Panc1 (cell line): ENCODE measurements at regions not wholly inside any gene's neighbourhood (a gene's known extent, or its start where the extent isn't known, plus 50 kb on each side); places are given as distances from the start of the nearest gene placed in this dataset.
"Not testable (repeated sequence)": the region's sequence is repeated elsewhere in the genome, so short reads cannot be mapped to it uniquely, and the experiment has no call there.

ENCODE experiments used
- ATAC-seq: fragments of 200-7000 bp; cut with Tn5 transposase; 2 replicates; pipeline ENCODE4 v1.9.1; 2020; ENCODE audit warnings: mild to moderate bottlenecking, moderate library complexity
- BruUV-seq: library from RNA; stranded (reverse); fragments of 400-500 nt; replicated peaks from 2 replicates; lab custom pipeline; 2021; lab: Mats Ljungman, UMichigan
- CTCF ChIA-PET: fragments of 300-600 bp; sonication (Branson Sonifier 250); formaldehyde crosslinking; loops from one replicate; lab custom pipeline; 2022; ENCODE audit warnings: antibody characterized with exemption; lab: Charles Lee
- POLR2A ChIA-PET: fragments of 300-600 bp; sonication (Branson Sonifier 250); formaldehyde crosslinking; loops from one replicate; lab custom pipeline; 2022; ENCODE audit warnings: antibody characterized with exemption; lab: Charles Lee
- DNase-seq: peaks from one replicate; pipeline ENCODE4 v3.0.0-alpha.2; 2010; ENCODE audit warnings: low read depth, low spot score
- H3K27ac ChIP-seq: 2 replicates; pipeline ENCODE4 v1.5.1; 2011; ENCODE audit warnings: mild to moderate bottlenecking, low read length, inconsistent platforms
- H3K27me3 ChIP-seq: fragments of 200-500 bp; sonication (Bioruptor generic); 2 replicates; pipeline ENCODE4 v1.6.0; 2014; ENCODE audit warnings: low read length, inconsistent platforms; ENCODE audit not compliant: control insufficient read depth, insufficient read depth
- H3K36me3 ChIP-seq: fragments of 200-500 bp; sonication (Bioruptor generic); 2 replicates; pipeline ENCODE4 v1.5.1; 2014; ENCODE audit warnings: inconsistent platforms, mild to moderate bottlenecking, low read length, moderate library complexity; ENCODE audit not compliant: control insufficient read depth, insufficient read depth
- H3K4me1 ChIP-seq: 2 replicates; pipeline ENCODE4 v1.5.1; 2011; ENCODE audit warnings: inconsistent platforms, mild to moderate bottlenecking, low read length, moderate library complexity; ENCODE audit not compliant: control insufficient read depth, insufficient read depth
- H3K4me3 ChIP-seq, 2 experiments: 2 replicates each; pipeline ENCODE4 v1.5.1; 2011 to 2012; ENCODE audit warnings: low read depth in 2 of 2, low read length in 2 of 2, mild to moderate bottlenecking in 2 of 2, inconsistent platforms in 1 of 2, moderate library complexity in 1 of 2
- H3K9me3 ChIP-seq: fragments of 200-500 bp; sonication (Bioruptor generic); 2 replicates; pipeline ENCODE4 v1.5.1; 2014; ENCODE audit warnings: low read depth, mild to moderate bottlenecking, inconsistent platforms, low read length, moderate library complexity; ENCODE audit not compliant: control insufficient read depth, insufficient read depth
- POLR2AphosphoS5 ChIP-seq: IDR thresholded peaks from 2 replicates; pipeline ENCODE4 v1.6.1; 2012; ENCODE audit warnings: mild to moderate bottlenecking, low read depth, low read length, moderate library complexity
- REST ChIP-seq, 2 experiments: IDR thresholded peaks; 2 replicates each; pipeline ENCODE4 v1.6.1; 2011 to 2012; ENCODE audit warnings: low read depth in 2 of 2, control low read depth in 1 of 2, low read length in 1 of 2, mild to moderate bottlenecking in 1 of 2, moderate library complexity in 1 of 2; ENCODE audit not compliant: insufficient read depth in 1 of 2
- SIN3A ChIP-seq: IDR thresholded peaks from 2 replicates; pipeline ENCODE4 v1.6.1; 2012; ENCODE audit warnings: low read depth, mild to moderate bottlenecking, low read length, moderate library complexity, borderline replicate concordance; ENCODE audit not compliant: insufficient read depth
- TCF7L2 ChIP-seq: IDR thresholded peaks from 2 replicates; pipeline ENCODE4 v1.6.1; 2011; ENCODE audit warnings: mild to moderate bottlenecking, low read depth, low read length, inconsistent platforms
- in situ Hi-C: cut with HindIII; loops from 2 replicates; pipeline ENCODE4 v1.10.0; 2016; ENCODE audit warnings: low sequenced_read_pairs, low pct_unique_long_range_greater_than_20kb
- intact Hi-C: fragments of 100-400 bp; cut with micrococcal nuclease; formaldehyde crosslinking; loops from one replicate; pipeline ENCODE4 v1.10.0; 2022; ENCODE audit not compliant: unreplicated experiment
- TF ChIP-seq, protein P1 (sequence below): fragments of 450-650 bp; IDR thresholded peaks from 2 replicates; pipeline ENCODE4 v1.5.1; 2017; ENCODE audit warnings: mild to moderate bottlenecking

DNA sequence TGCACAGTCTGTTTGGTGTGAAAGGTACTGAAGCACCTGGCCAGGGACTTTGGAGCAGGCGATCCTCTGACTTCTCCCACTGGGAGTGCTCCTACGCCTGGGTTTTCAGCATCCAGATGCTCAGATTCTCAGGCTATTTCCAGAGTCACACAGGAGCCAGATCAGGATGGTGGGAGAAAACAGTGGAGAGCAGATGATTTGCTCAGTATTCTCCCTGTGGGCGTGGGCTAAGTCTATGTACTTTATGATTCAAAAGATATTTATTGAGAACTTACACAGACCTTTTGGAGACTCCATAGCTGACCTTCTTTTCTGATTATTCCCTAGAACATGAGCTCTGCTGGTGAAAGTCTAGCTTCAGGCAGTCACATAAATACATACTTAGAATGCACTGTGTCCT lies 134.6 kb downstream of the TENT5C start:
- in situ Hi-C loops = no loop called here
- DNase-seq = no peak
- ChIA-PET CTCF (no interaction called here), POLR2A (no interaction called here)
- H3K9me3 ChIP-seq = no peaks in the 10 kb centered on the region
- H3K4me3 ChIP-seq = no peak overlapping the region
- no peaks in the 10 kb centered on the region for H3K36me3 ChIP-seq
- no peaks in the 10 kb centered on the region for H3K4me1 ChIP-seq
- ATAC-seq = no peak
- H3K27ac ChIP-seq = no peak overlapping the region
- H3K27me3 ChIP-seq = no peaks in the 10 kb centered on the region
- intact Hi-C loops = no loop called here
- TF ChIP-seq, protein P1, sequence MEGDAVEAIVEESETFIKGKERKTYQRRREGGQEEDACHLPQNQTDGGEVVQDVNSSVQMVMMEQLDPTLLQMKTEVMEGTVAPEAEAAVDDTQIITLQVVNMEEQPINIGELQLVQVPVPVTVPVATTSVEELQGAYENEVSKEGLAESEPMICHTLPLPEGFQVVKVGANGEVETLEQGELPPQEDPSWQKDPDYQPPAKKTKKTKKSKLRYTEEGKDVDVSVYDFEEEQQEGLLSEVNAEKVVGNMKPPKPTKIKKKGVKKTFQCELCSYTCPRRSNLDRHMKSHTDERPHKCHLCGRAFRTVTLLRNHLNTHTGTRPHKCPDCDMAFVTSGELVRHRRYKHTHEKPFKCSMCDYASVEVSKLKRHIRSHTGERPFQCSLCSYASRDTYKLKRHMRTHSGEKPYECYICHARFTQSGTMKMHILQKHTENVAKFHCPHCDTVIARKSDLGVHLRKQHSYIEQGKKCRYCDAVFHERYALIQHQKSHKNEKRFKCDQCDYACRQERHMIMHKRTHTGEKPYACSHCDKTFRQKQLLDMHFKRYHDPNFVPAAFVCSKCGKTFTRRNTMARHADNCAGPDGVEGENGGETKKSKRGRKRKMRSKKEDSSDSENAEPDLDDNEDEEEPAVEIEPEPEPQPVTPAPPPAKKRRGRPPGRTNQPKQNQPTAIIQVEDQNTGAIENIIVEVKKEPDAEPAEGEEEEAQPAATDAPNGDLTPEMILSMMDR = no peak
- TF ChIP-seq POLR2AphosphoS5 (no peak), TCF7L2 (no peak), SIN3A (no peak), REST (IDR thresholded peaks at IDR 0.05; ENCODE audit: insufficient read depth in 1 of 2, low read depth in 2 of 2, low read length in 1 of 2) (no peak)
- no TSS peak for BruUV-seq

DNA sequence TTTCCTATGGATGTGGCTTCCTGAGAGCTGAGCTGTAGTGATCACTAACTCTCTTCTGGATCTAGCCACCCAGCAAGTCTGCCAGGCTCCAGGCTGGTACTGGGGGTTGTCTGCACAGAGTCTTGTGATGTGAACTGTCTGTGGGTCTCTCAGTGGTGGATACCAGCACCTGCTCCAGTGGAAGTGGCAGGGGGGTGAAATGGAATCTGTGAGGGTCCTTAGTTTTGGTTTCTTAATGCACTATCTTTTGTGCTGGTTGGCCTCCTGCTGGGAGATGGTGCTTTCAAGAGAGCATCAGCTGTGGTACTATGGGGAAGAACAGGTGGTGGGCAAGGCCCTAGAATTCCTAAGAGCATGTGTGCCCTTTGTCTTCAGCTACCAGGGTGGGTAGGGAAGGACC lies 140.7 kb downstream of the TENT5C start:
- in situ Hi-C loops, H3K27ac ChIP-seq, H3K9me3 ChIP-seq, CTCF ChIA-PET, H3K4me1 ChIP-seq, POLR2A ChIA-PET, H3K27me3 ChIP-seq, BruUV-seq, H3K36me3 ChIP-seq, intact Hi-C loops, H3K4me3 ChIP-seq, DNase-seq, ATAC-seq: not testable (repeated sequence)

GRCh38 chr1:117747605-117748004 lies 141.8 kb downstream of the TENT5C start:
- ChIA-PET CTCF (no interaction called here), POLR2A (no interaction called here)
- no TSS peak for BruUV-seq
- ATAC-seq (no peak), DNase-seq (no peak)
- TF ChIP-seq REST (IDR thresholded peaks at IDR 0.05; ENCODE audit: insufficient read depth in 1 of 2, low read depth in 2 of 2, low read length in 1 of 2) = no peak
- TF ChIP-seq SIN3A = no peak
- TF ChIP-seq, protein P1 = no peak
- no peaks in the 10 kb centered on the region for H3K9me3 ChIP-seq
- intact Hi-C loops (no loop called here), in situ Hi-C loops (no loop called here)
- H3K4me3 ChIP-seq = no peak overlapping the region
- no peak overlapping the region for H3K27ac ChIP-seq
- no peaks in the 10 kb centered on the region for H3K27me3 ChIP-seq
- no peaks in the 10 kb centered on the region for H3K36me3 ChIP-seq
- no peaks in the 10 kb centered on the region for H3K4me1 ChIP-seq
